Chondrocyte (in vitro differentiated cells): ENCODE measurements at regions not wholly inside any gene's neighbourhood (a gene's known extent, or its start where the extent isn't known, plus 50 kb on each side); places are given as distances from the start of the nearest gene placed in this dataset.
A peak's percentile ranks its signal among the peaks of the same experiment; 100 is the strongest.

ENCODE experiments used
- DNase-seq: peaks from one replicate; pipeline ENCODE4 v3.0.0; 2021; ENCODE audit warnings: mixed read lengths, low spot score
- H3K27ac Mint-ChIP-seq: one replicate; pipeline ENCODE4 v1.8.0; 2021; ENCODE audit warnings: mild to moderate bottlenecking, moderate library complexity, mixed read lengths; ENCODE audit not compliant: unreplicated experiment
- H3K27me3 Mint-ChIP-seq: 2 replicates; pipeline ENCODE4 v1.8.0; 2021; ENCODE audit warnings: low read depth, mixed read lengths
- H3K36me3 Mint-ChIP-seq: 2 replicates; pipeline ENCODE4 v1.8.0; 2021; ENCODE audit warnings: low read depth, mixed read lengths
- H3K4me1 Mint-ChIP-seq: 2 replicates; pipeline ENCODE4 v1.8.0; 2021; ENCODE audit warnings: low read depth, mild to moderate bottlenecking, mixed read lengths
- H3K4me3 Mint-ChIP-seq: one replicate; pipeline ENCODE4 v1.8.0; 2021; ENCODE audit warnings: mild to moderate bottlenecking, moderate library complexity, mixed read lengths; ENCODE audit not compliant: unreplicated experiment
- H3K9me3 Mint-ChIP-seq: 2 replicates; pipeline ENCODE4 v1.8.0; 2021; ENCODE audit warnings: low read depth, mixed read lengths
- CTCF ChIP-seq: fragments of 200-600 bp; sonication (generic); IDR thresholded peaks from 2 replicates; pipeline ENCODE4 v1.5.0; 2021; ENCODE audit warnings: antibody characterized with exemption, mild to moderate bottlenecking, moderate library complexity

GRCh38 chr1:79326875-79327274 lies 320.3 kb upstream of the ADGRL4 start:
- no peaks in the 10 kb centered on the region for H3K27me3 Mint-ChIP-seq
- peaks cover 4% of the 10 kb centered on the region for H3K36me3 Mint-ChIP-seq
- no peak for TF ChIP-seq CTCF
- H3K4me3 Mint-ChIP-seq, result no peak overlapping the region
- no peak overlapping the region for H3K27ac Mint-ChIP-seq
- peaks cover 23% of the 10 kb centered on the region for H3K9me3 Mint-ChIP-seq
- H3K4me1 Mint-ChIP-seq, result peaks cover 14% of the 10 kb centered on the region
- DNase-seq, result no peak

GRCh38 chr1:79325705-79326104 lies 319.2 kb upstream of the ADGRL4 start:
- H3K27ac Mint-ChIP-seq, result no peak overlapping the region
- H3K27me3 Mint-ChIP-seq, result no peaks in the 10 kb centered on the region
- no peak overlapping the region for H3K4me3 Mint-ChIP-seq
- H3K36me3 Mint-ChIP-seq, result peaks cover 4% of the 10 kb centered on the region
- no peak for TF ChIP-seq CTCF
- H3K9me3 Mint-ChIP-seq, result peaks cover 23% of the 10 kb centered on the region
- no peak for DNase-seq
- peaks cover 14% of the 10 kb centered on the region for H3K4me1 Mint-ChIP-seq

GRCh38 chr1:79325126-79325525 lies 318.6 kb upstream of the ADGRL4 start:
- H3K27me3 Mint-ChIP-seq, result no peaks in the 10 kb centered on the region
- peaks cover 23% of the 10 kb centered on the region for H3K9me3 Mint-ChIP-seq
- H3K36me3 Mint-ChIP-seq, result peaks cover 4% of the 10 kb centered on the region
- no peak for DNase-seq
- H3K27ac Mint-ChIP-seq, result no peak overlapping the region
- TF ChIP-seq CTCF, result no peak
- no peak overlapping the region for H3K4me3 Mint-ChIP-seq
- peaks cover 14% of the 10 kb centered on the region for H3K4me1 Mint-ChIP-seq

GRCh38 chr1:79323239-79324025 lies 316.9 kb upstream of the ADGRL4 start:
- no peak for DNase-seq

GRCh38 chr1:79322511-79323027 lies 316.0 kb upstream of the ADGRL4 start:
- peak overlapping the region; percentile 81 for H3K27ac Mint-ChIP-seq
- DNase-seq, result no peak
- peak; percentile 39 for TF ChIP-seq CTCF
- no peak overlapping the region for H3K4me3 Mint-ChIP-seq
- H3K9me3 Mint-ChIP-seq, result peaks cover 23% of the 10 kb centered on the region
- H3K4me1 Mint-ChIP-seq, result peaks cover 14% of the 10 kb centered on the region
- peaks cover 4% of the 10 kb centered on the region for H3K36me3 Mint-ChIP-seq
- no peaks in the 10 kb centered on the region for H3K27me3 Mint-ChIP-seq

More at GRCh38 chr1:79323239-79324025, 316.9 kb upstream of the ADGRL4 start:
- Mint-ChIP-seq H3K36me3 (peaks cover 4% of the 10 kb centered on the region), H3K9me3 (peaks cover 23% of the 10 kb centered on the region), H3K27ac (peak overlapping the region; percentile 81), H3K4me1 (peaks cover 14% of the 10 kb centered on the region), H3K4me3 (no peak overlapping the region), H3K27me3 (no peaks in the 10 kb centered on the region)
- no peak for TF ChIP-seq CTCF
